ENCODE measurements at regions not wholly inside any gene's neighbourhood (a gene's known extent, or its start where the extent isn't known, plus 50 kb on each side); places are given as distances from the start of the nearest gene placed in this dataset.

- Histone ChIP-seq H3K36me3 (ENCODE audit: control insufficient read depth, insufficient read depth, low read length) (no peaks in the 10 kb centered on the region), H3K4me3 (ENCODE audit: extremely low read depth, insufficient read depth, low read length, poor library complexity, severe bottlenecking) (no peak overlapping the region), H3K27ac (ENCODE audit: low read depth, low read length, severe bottlenecking) (no peak overlapping the region), H3K9me3 (ENCODE audit: control insufficient read depth, low read length) (no peaks in the 10 kb centered on the region), H3K4me1 (ENCODE audit: control insufficient read depth, insufficient read depth, low read length, poor library complexity, severe bottlenecking) (no peaks in the 10 kb centered on the region)
Observed at GRCh38 chr1:82646336-82646735, 845.6 kb downstream of the ADGRL2 start.

GRCh38 chr1:82644186-82644915, 843.6 kb downstream of the ADGRL2 start:
- Histone ChIP-seq H3K4me1 (ENCODE audit: control insufficient read depth, insufficient read depth, low read length, poor library complexity, severe bottlenecking) (no peaks in the 10 kb centered on the region), H3K9me3 (ENCODE audit: control insufficient read depth, low read length) (no peaks in the 10 kb centered on the region), H3K4me3 (ENCODE audit: extremely low read depth, insufficient read depth, low read length, poor library complexity, severe bottlenecking) (no peak overlapping the region), H3K27ac (ENCODE audit: low read depth, low read length, severe bottlenecking) (no peak overlapping the region), H3K36me3 (ENCODE audit: control insufficient read depth, insufficient read depth, low read length) (no peaks in the 10 kb centered on the region)
- WGBS, 2 experiments (ENCODE audit: insufficient coverage in 2 of 2) = 100% methylated on average over 1 to 2 of the region's 5 CpGs

- no peaks in the 10 kb centered on the region for H3K36me3 ChIP-seq (ENCODE audit: control insufficient read depth, insufficient read depth, low read length)
- H3K4me1 ChIP-seq (ENCODE audit: control insufficient read depth, insufficient read depth, low read length, poor library complexity, severe bottlenecking) = no peaks in the 10 kb centered on the region
- no CpG with 5 or more reads among the region's 1 CpG for WGBS, 2 experiments (ENCODE audit: insufficient coverage in 2 of 2)
- no peak overlapping the region for H3K4me3 ChIP-seq (ENCODE audit: extremely low read depth, insufficient read depth, low read length, poor library complexity, severe bottlenecking)
- H3K9me3 ChIP-seq (ENCODE audit: control insufficient read depth, low read length) = no peaks in the 10 kb centered on the region
- H3K27ac ChIP-seq (ENCODE audit: low read depth, low read length, severe bottlenecking) = no peak overlapping the region
Observed at GRCh38 chr1:82640352-82640751, 839.6 kb downstream of the ADGRL2 start.

- Histone ChIP-seq H3K9me3 (ENCODE audit: control insufficient read depth, low read length) (no peaks in the 10 kb centered on the region), H3K27ac (ENCODE audit: low read depth, low read length, severe bottlenecking) (no peak overlapping the region), H3K4me1 (ENCODE audit: control insufficient read depth, insufficient read depth, low read length, poor library complexity, severe bottlenecking) (no peaks in the 10 kb centered on the region), H3K36me3 (ENCODE audit: control insufficient read depth, insufficient read depth, low read length) (no peaks in the 10 kb centered on the region), H3K4me3 (ENCODE audit: extremely low read depth, insufficient read depth, low read length, poor library complexity, severe bottlenecking) (no peak overlapping the region)
- no CpG with 5 or more reads among the region's 1 CpG for WGBS, 2 experiments (ENCODE audit: insufficient coverage in 2 of 2)
Observed at GRCh38 chr1:82634266-82634665, 833.5 kb downstream of the ADGRL2 start.

- no peaks in the 10 kb centered on the region for H3K4me1 ChIP-seq (ENCODE audit: control insufficient read depth, insufficient read depth, low read length, poor library complexity, severe bottlenecking)
- no peak overlapping the region for H3K4me3 ChIP-seq (ENCODE audit: extremely low read depth, insufficient read depth, low read length, poor library complexity, severe bottlenecking)
- H3K36me3 ChIP-seq (ENCODE audit: control insufficient read depth, insufficient read depth, low read length) = no peaks in the 10 kb centered on the region
- H3K9me3 ChIP-seq (ENCODE audit: control insufficient read depth, low read length) = no peaks in the 10 kb centered on the region
- H3K27ac ChIP-seq (ENCODE audit: low read depth, low read length, severe bottlenecking) = no peak overlapping the region
- WGBS, 2 experiments (ENCODE audit: insufficient coverage in 2 of 2) = no CpG with 5 or more reads among the region's 1 CpG
Observed at GRCh38 chr1:82632155-82632554, 831.4 kb downstream of the ADGRL2 start.

GRCh38 chr1:82628887-82629286, 828.2 kb downstream of the ADGRL2 start:
- Histone ChIP-seq H3K9me3 (ENCODE audit: control insufficient read depth, low read length) (peaks cover 8% of the 10 kb centered on the region), H3K36me3 (ENCODE audit: control insufficient read depth, insufficient read depth, low read length) (no peaks in the 10 kb centered on the region), H3K4me3 (ENCODE audit: extremely low read depth, insufficient read depth, low read length, poor library complexity, severe bottlenecking) (no peak overlapping the region), H3K4me1 (ENCODE audit: control insufficient read depth, insufficient read depth, low read length, poor library complexity, severe bottlenecking) (no peaks in the 10 kb centered on the region), H3K27ac (ENCODE audit: low read depth, low read length, severe bottlenecking) (no peak overlapping the region)
- 80 to 100% methylated on average over 2 of the region's 2 CpGs for WGBS, 2 experiments (ENCODE audit: insufficient coverage in 2 of 2)

- WGBS, 2 experiments (ENCODE audit: insufficient coverage in 2 of 2) = no CpG with 5 or more reads among the region's 1 CpG
- Histone ChIP-seq H3K9me3 (ENCODE audit: control insufficient read depth, low read length) (peaks cover 11% of the 10 kb centered on the region), H3K36me3 (ENCODE audit: control insufficient read depth, insufficient read depth, low read length) (no peaks in the 10 kb centered on the region), H3K4me3 (ENCODE audit: extremely low read depth, insufficient read depth, low read length, poor library complexity, severe bottlenecking) (no peak overlapping the region), H3K4me1 (ENCODE audit: control insufficient read depth, insufficient read depth, low read length, poor library complexity, severe bottlenecking) (no peaks in the 10 kb centered on the region), H3K27ac (ENCODE audit: low read depth, low read length, severe bottlenecking) (no peak overlapping the region)
Observed at GRCh38 chr1:82625537-82625936, 824.8 kb downstream of the ADGRL2 start.

GRCh38 chr1:82621076-82621475, 820.3 kb downstream of the ADGRL2 start:
- H3K4me1 ChIP-seq (ENCODE audit: control insufficient read depth, insufficient read depth, low read length, poor library complexity, severe bottlenecking) = no peaks in the 10 kb centered on the region
- H3K36me3 ChIP-seq (ENCODE audit: control insufficient read depth, insufficient read depth, low read length) = no peaks in the 10 kb centered on the region
- H3K9me3 ChIP-seq (ENCODE audit: control insufficient read depth, low read length) = peaks cover 11% of the 10 kb centered on the region
- H3K27ac ChIP-seq (ENCODE audit: low read depth, low read length, severe bottlenecking) = no peak overlapping the region
- WGBS, 2 experiments (ENCODE audit: insufficient coverage in 2 of 2) = 91 to 96% methylated on average over 3 to 4 of the region's 5 CpGs
- no peak overlapping the region for H3K4me3 ChIP-seq (ENCODE audit: extremely low read depth, insufficient read depth, low read length, poor library complexity, severe bottlenecking)

GRCh38 chr1:82614090-82614489, 813.4 kb downstream of the ADGRL2 start:
- Histone ChIP-seq H3K4me1 (ENCODE audit: control insufficient read depth, insufficient read depth, low read length, poor library complexity, severe bottlenecking) (no peaks in the 10 kb centered on the region), H3K4me3 (ENCODE audit: extremely low read depth, insufficient read depth, low read length, poor library complexity, severe bottlenecking) (no peak overlapping the region)
- WGBS, 2 experiments (ENCODE audit: insufficient coverage in 2 of 2) = 60% methylated on average over 1 of the region's 1 CpG; no CpG with 5 or more reads in 1 of the 2 experiments

GRCh38 chr1:82612986-82613385, 812.3 kb downstream of the ADGRL2 start:
- Histone ChIP-seq H3K27ac (ENCODE audit: low read depth, low read length, severe bottlenecking) (no peak overlapping the region), H3K4me1 (ENCODE audit: control insufficient read depth, insufficient read depth, low read length, poor library complexity, severe bottlenecking) (no peaks in the 10 kb centered on the region), H3K36me3 (ENCODE audit: control insufficient read depth, insufficient read depth, low read length) (no peaks in the 10 kb centered on the region), H3K4me3 (ENCODE audit: extremely low read depth, insufficient read depth, low read length, poor library complexity, severe bottlenecking) (no peak overlapping the region), H3K9me3 (ENCODE audit: control insufficient read depth, low read length) (no peaks in the 10 kb centered on the region)
- WGBS, 2 experiments (ENCODE audit: insufficient coverage in 2 of 2) = 67 to 100% methylated on average over 1 of the region's 3 CpGs

More at GRCh38 chr1:82614090-82614489, 813.4 kb downstream of the ADGRL2 start:
- H3K36me3 ChIP-seq (ENCODE audit: control insufficient read depth, insufficient read depth, low read length) = no peaks in the 10 kb centered on the region
- no peaks in the 10 kb centered on the region for H3K9me3 ChIP-seq (ENCODE audit: control insufficient read depth, low read length)
- H3K27ac ChIP-seq (ENCODE audit: low read depth, low read length, severe bottlenecking) = no peak overlapping the region

GRCh38 chr1:82606546-82606945, 805.8 kb downstream of the ADGRL2 start:
- Histone ChIP-seq H3K4me1 (ENCODE audit: control insufficient read depth, insufficient read depth, low read length, poor library complexity, severe bottlenecking) (no peaks in the 10 kb centered on the region), H3K36me3 (ENCODE audit: control insufficient read depth, insufficient read depth, low read length) (no peaks in the 10 kb centered on the region), H3K9me3 (ENCODE audit: control insufficient read depth, low read length) (no peaks in the 10 kb centered on the region), H3K4me3 (ENCODE audit: extremely low read depth, insufficient read depth, low read length, poor library complexity, severe bottlenecking) (no peak overlapping the region), H3K27ac (ENCODE audit: low read depth, low read length, severe bottlenecking) (no peak overlapping the region)
- WGBS, 2 experiments (ENCODE audit: insufficient coverage in 2 of 2) = no CpG with 5 or more reads among the region's 1 CpG

Measured in mesodermal cell (in vitro differentiated cells).